Glutamatergic neuron (in vitro differentiated cells): ENCODE measurements at regions not wholly inside any gene's neighbourhood (a gene's known extent, or its start where the extent isn't known, plus 50 kb on each side); places are given as distances from the start of the nearest gene placed in this dataset.
"Not testable (repeated sequence)": the region's sequence is repeated elsewhere in the genome, so short reads cannot be mapped to it uniquely, and the experiment has no call there.

ENCODE experiments used
- DNase-seq: peaks from one replicate; pipeline ENCODE4 v3.0.0; 2022
- H3K27ac Mint-ChIP-seq: one replicate; pipeline ENCODE4 v1.8.0; 2020; ENCODE audit warnings: mild to moderate bottlenecking, mixed read lengths, inconsistent platforms; ENCODE audit not compliant: unreplicated experiment
- H3K27me3 Mint-ChIP-seq: one replicate; pipeline ENCODE4 v1.8.0; 2020; ENCODE audit warnings: mild to moderate bottlenecking, moderate library complexity, mixed read lengths, inconsistent platforms; ENCODE audit not compliant: unreplicated experiment
- H3K36me3 Mint-ChIP-seq: one replicate; pipeline ENCODE4 v1.8.0; 2020; ENCODE audit warnings: mild to moderate bottlenecking, mixed read lengths, inconsistent platforms; ENCODE audit not compliant: unreplicated experiment
- H3K4me1 Mint-ChIP-seq: one replicate; pipeline ENCODE4 v1.8.0; 2020; ENCODE audit warnings: mild to moderate bottlenecking, low read depth, mixed read lengths, inconsistent platforms; ENCODE audit not compliant: unreplicated experiment
- H3K4me3 Mint-ChIP-seq: one replicate; pipeline ENCODE4 v1.8.0; 2020; ENCODE audit warnings: mild to moderate bottlenecking, mixed read lengths, inconsistent platforms; ENCODE audit not compliant: unreplicated experiment
- H3K9me3 Mint-ChIP-seq: one replicate; pipeline ENCODE4 v1.8.0; 2020; ENCODE audit warnings: mild to moderate bottlenecking, moderate library complexity, mixed read lengths, inconsistent platforms; ENCODE audit not compliant: unreplicated experiment
- CTCF ChIP-seq: fragments of 200-600 bp; sonication (generic); IDR thresholded peaks from one replicate; pipeline ENCODE4 v1.5.0; 2021; ENCODE audit not compliant: partially characterized antibody, unreplicated experiment

- Mint-ChIP-seq H3K27me3 (no peaks in the 10 kb centered on the region), H3K36me3 (peaks cover 6% of the 10 kb centered on the region), H3K27ac (no peak overlapping the region), H3K4me1 (no peaks in the 10 kb centered on the region), H3K9me3 (peaks cover 5% of the 10 kb centered on the region), H3K4me3 (no peak overlapping the region)
- no peak for TF ChIP-seq CTCF
- DNase-seq: no peak
Observed at GRCh38 chr5:50300878-50301277, 140.2 kb downstream of the EMB start.

- Mint-ChIP-seq H3K4me1 (no peaks in the 10 kb centered on the region), H3K9me3 (peaks cover 5% of the 10 kb centered on the region), H3K27me3 (no peaks in the 10 kb centered on the region), H3K4me3 (no peak overlapping the region), H3K27ac (no peak overlapping the region), H3K36me3 (peaks cover 6% of the 10 kb centered on the region)
- DNase-seq: no peak
- no peak for TF ChIP-seq CTCF
Observed at GRCh38 chr5:50299896-50300295, 141.2 kb downstream of the EMB start.

GRCh38 chr5:50292735-50293394 lies 148.2 kb downstream of the EMB start:
- Mint-ChIP-seq H3K36me3 (no peaks in the 10 kb centered on the region), H3K9me3 (peaks cover 16% of the 10 kb centered on the region), H3K4me1 (no peaks in the 10 kb centered on the region), H3K27ac (no peak overlapping the region), H3K27me3 (peaks cover 3% of the 10 kb centered on the region), H3K4me3 (no peak overlapping the region)
- TF ChIP-seq CTCF: no peak
- peak; percentile 9 for DNase-seq

GRCh38 chr5:50280461-50280860 lies 160.6 kb downstream of the EMB start:
- peaks cover 14% of the 10 kb centered on the region for H3K9me3 Mint-ChIP-seq
- not testable (repeated sequence) for H3K27ac Mint-ChIP-seq, H3K4me3 Mint-ChIP-seq, H3K36me3 Mint-ChIP-seq, H3K4me1 Mint-ChIP-seq, H3K27me3 Mint-ChIP-seq, DNase-seq
